ENCODE measurements at regions not wholly inside any gene's neighbourhood (a gene's known extent, or its start where the extent isn't known, plus 50 kb on each side); places are given as distances from the start of the nearest gene placed in this dataset.
A peak's percentile ranks its signal among the peaks of the same experiment; 100 is the strongest.

- DNase-seq (ENCODE audit: low read depth): no peak
These were observed 128.6 kb upstream of the SLC34A2 start for GRCh38 chr4:25527034-25527433.

GRCh38 chr4:25528391-25528790 lies 127.3 kb upstream of the SLC34A2 start:
- no peak for DNase-seq (ENCODE audit: low read depth)

- DNase-seq (ENCODE audit: low read depth): no peak
These were observed 124.4 kb upstream of the SLC34A2 start for GRCh38 chr4:25531272-25531671.

- no peak for DNase-seq (ENCODE audit: low read depth)
These were observed 123.1 kb upstream of the SLC34A2 start for GRCh38 chr4:25532591-25532990.

GRCh38 chr4:25533256-25533655 lies 122.4 kb upstream of the SLC34A2 start:
- no peak for DNase-seq (ENCODE audit: low read depth)

- peak; percentile 51 for DNase-seq (ENCODE audit: low read depth)
These were observed 120.4 kb upstream of the SLC34A2 start for GRCh38 chr4:25535278-25535677.

GRCh38 chr4:25535701-25536473 lies 119.8 kb upstream of the SLC34A2 start:
- no peak for DNase-seq (ENCODE audit: low read depth)

- DNase-seq (ENCODE audit: low read depth): no peak
These were observed 118.9 kb upstream of the SLC34A2 start for GRCh38 chr4:25536564-25537320.

GRCh38 chr4:25538430-25538829 lies 117.2 kb upstream of the SLC34A2 start:
- no peak for DNase-seq (ENCODE audit: low read depth)

GRCh38 chr4:25539241-25539640 lies 116.4 kb upstream of the SLC34A2 start:
- no peak for DNase-seq (ENCODE audit: low read depth)

GRCh38 chr4:25540734-25541133 lies 114.9 kb upstream of the SLC34A2 start:
- DNase-seq (ENCODE audit: low read depth): no peak

GRCh38 chr4:25547343-25547742 lies 108.3 kb upstream of the SLC34A2 start:
- no peak for DNase-seq (ENCODE audit: low read depth)

- DNase-seq (ENCODE audit: low read depth): no peak
These were observed 106.2 kb upstream of the SLC34A2 start for GRCh38 chr4:25549413-25549812.

- DNase-seq (ENCODE audit: low read depth): no peak
These were observed 105.1 kb upstream of the SLC34A2 start for GRCh38 chr4:25550376-25551030.

GRCh38 chr4:25551605-25552004 lies 104.0 kb upstream of the SLC34A2 start:
- no peak for DNase-seq (ENCODE audit: low read depth)

- DNase-seq (ENCODE audit: low read depth): no peak
These were observed 102.9 kb upstream of the SLC34A2 start for GRCh38 chr4:25552580-25553271.

GRCh38 chr4:25559508-25559907 lies 96.1 kb upstream of the SLC34A2 start:
- DNase-seq (ENCODE audit: low read depth): no peak

GRCh38 chr4:25560605-25561004 lies 95.0 kb upstream of the SLC34A2 start:
- DNase-seq (ENCODE audit: low read depth): no peak

GRCh38 chr4:25563071-25563564 lies 92.5 kb upstream of the SLC34A2 start:
- no peak for DNase-seq (ENCODE audit: low read depth)

GRCh38 chr4:25564836-25565235 lies 90.8 kb upstream of the SLC34A2 start:
- no peak for DNase-seq (ENCODE audit: low read depth)

GRCh38 chr4:25567253-25567652 lies 88.4 kb upstream of the SLC34A2 start:
- DNase-seq (ENCODE audit: low read depth): no peak

GRCh38 chr4:25569716-25570115 lies 85.9 kb upstream of the SLC34A2 start:
- no peak for DNase-seq (ENCODE audit: low read depth)

Data from HT1080 (cell line).